Suprapubic skin (tissue), 4 donors: ENCODE measurements at regions not wholly inside any gene's neighbourhood (a gene's known extent, or its start where the extent isn't known, plus 50 kb on each side); places are given as distances from the start of the nearest gene placed in this dataset.

Experiments
- DNase-seq, 2 donors: peaks; one replicate each; pipeline ENCODE4 v3.0.0-alpha.2; 2019; ENCODE audit warnings: low spot score in 2 of 2
- H3K27ac ChIP-seq: fragments of 200-600 bp; sonication (generic); one replicate; pipeline ENCODE4 v1.5.1; 2019
- H3K27me3 ChIP-seq: fragments of 200-600 bp; sonication (generic); one replicate; pipeline ENCODE4 v1.5.1; 2019
- H3K36me3 ChIP-seq: fragments of 200-600 bp; sonication (generic); one replicate; pipeline ENCODE4 v1.5.1; 2019
- H3K4me1 ChIP-seq: fragments of 200-600 bp; sonication (generic); one replicate; pipeline ENCODE4 v1.5.1; 2019
- H3K4me3 ChIP-seq: fragments of 200-600 bp; sonication (generic); one replicate; pipeline ENCODE4 v1.5.1; 2019; ENCODE audit warnings: mild to moderate bottlenecking
- H3K9me3 ChIP-seq: fragments of 200-600 bp; sonication (generic); one replicate; pipeline ENCODE4 v1.5.1; 2019
- EP300 ChIP-seq: sonication (generic); formaldehyde crosslinking; IDR thresholded peaks from one replicate; pipeline ENCODE4 v1.6.1; 2017; ENCODE audit warnings: antibody characterized with exemption
- POLR2A ChIP-seq, 2 donors: fragments of 450-650 bp; IDR thresholded peaks; one replicate each; pipeline ENCODE4 v1.6.1; 2017; ENCODE audit warnings: antibody characterized with exemption in 2 of 2, mild to moderate bottlenecking in 2 of 2, moderate library complexity in 2 of 2
- POLR2AphosphoS5 ChIP-seq, 3 donors: sonication (generic); formaldehyde crosslinking; IDR thresholded peaks; one replicate each; pipeline ENCODE4 v1.6.1; 2017; ENCODE audit warnings: antibody characterized with exemption in 3 of 3
- WGBS: methylation state at CpG from one replicate; pipeline ENCODE4 v1.1.5; 2018; 5-methylcytosine and 5-hydroxymethylcytosine counted together
- TF ChIP-seq, protein P1 (sequence below), 2 donors: fragments of 200-600 bp in 1 of 2; fragments of 450-650 bp in 1 of 2; sonication (generic) in 1 of 2; IDR thresholded peaks; one replicate each; pipeline ENCODE4 v1.5.1; 2016 to 2019; ENCODE audit warnings: antibody characterized with exemption in 2 of 2, mild to moderate bottlenecking in 1 of 2, moderate library complexity in 1 of 2

DNA sequence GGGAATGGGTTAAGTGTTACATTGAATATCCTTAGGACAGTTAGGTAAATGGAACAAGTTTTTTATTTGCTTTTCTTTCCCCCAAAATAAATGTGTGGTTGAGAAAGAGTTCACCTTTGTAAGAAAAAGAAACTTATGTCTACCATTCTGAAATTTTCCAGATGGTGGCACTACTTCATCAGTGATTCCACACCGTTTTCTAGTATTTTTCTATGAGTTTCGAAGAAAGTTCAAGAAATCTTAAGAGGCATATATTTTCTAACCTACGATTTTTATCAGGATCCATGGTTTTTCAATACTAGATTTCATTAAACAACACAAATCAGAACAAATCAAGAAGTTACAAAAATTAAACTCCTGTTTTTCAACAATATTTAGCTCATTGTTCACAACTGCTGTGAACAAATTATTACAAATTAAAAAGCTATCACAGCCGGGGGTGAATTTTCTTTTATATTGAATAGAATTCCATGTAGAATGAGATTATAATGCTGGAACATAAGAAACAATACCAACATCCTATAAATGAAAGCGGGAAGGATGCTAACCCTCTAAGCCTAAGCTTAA is 163.1 kb upstream of the NPVF start:
- no peak overlapping the region for H3K27ac ChIP-seq
- 32% methylated on average over 5 of the region's 5 CpGs for WGBS
- peaks cover 5% of the 10 kb centered on the region for H3K4me1 ChIP-seq
- no peak overlapping the region for H3K4me3 ChIP-seq
- DNase-seq = no peak
- no peaks in the 10 kb centered on the region for H3K9me3 ChIP-seq
- H3K27me3 ChIP-seq = no peaks in the 10 kb centered on the region
- TF ChIP-seq POLR2A (IDR thresholded peaks at IDR 0.05) (no peak), EP300 (no peak), POLR2AphosphoS5 (IDR thresholded peaks at IDR 0.05) (no peak)
- TF ChIP-seq, protein P1, sequence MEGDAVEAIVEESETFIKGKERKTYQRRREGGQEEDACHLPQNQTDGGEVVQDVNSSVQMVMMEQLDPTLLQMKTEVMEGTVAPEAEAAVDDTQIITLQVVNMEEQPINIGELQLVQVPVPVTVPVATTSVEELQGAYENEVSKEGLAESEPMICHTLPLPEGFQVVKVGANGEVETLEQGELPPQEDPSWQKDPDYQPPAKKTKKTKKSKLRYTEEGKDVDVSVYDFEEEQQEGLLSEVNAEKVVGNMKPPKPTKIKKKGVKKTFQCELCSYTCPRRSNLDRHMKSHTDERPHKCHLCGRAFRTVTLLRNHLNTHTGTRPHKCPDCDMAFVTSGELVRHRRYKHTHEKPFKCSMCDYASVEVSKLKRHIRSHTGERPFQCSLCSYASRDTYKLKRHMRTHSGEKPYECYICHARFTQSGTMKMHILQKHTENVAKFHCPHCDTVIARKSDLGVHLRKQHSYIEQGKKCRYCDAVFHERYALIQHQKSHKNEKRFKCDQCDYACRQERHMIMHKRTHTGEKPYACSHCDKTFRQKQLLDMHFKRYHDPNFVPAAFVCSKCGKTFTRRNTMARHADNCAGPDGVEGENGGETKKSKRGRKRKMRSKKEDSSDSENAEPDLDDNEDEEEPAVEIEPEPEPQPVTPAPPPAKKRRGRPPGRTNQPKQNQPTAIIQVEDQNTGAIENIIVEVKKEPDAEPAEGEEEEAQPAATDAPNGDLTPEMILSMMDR (IDR thresholded peaks at IDR 0.05) = peak in 1 of 2 donors; percentile 17
- H3K36me3 ChIP-seq = no peaks in the 10 kb centered on the region

- H3K4me1 ChIP-seq = peaks cover 2% of the 10 kb centered on the region
- WGBS = 83% methylated on average over 7 of the region's 7 CpGs
- H3K4me3 ChIP-seq = no peak overlapping the region
- H3K9me3 ChIP-seq = no peaks in the 10 kb centered on the region
- H3K27ac ChIP-seq = no peak overlapping the region
- no peak for DNase-seq
- no peaks in the 10 kb centered on the region for H3K27me3 ChIP-seq
- no peaks in the 10 kb centered on the region for H3K36me3 ChIP-seq
- TF ChIP-seq EP300 (no peak), POLR2AphosphoS5 (IDR thresholded peaks at IDR 0.05) (no peak), POLR2A (IDR thresholded peaks at IDR 0.05) (no peak)
- TF ChIP-seq, protein P1 (IDR thresholded peaks at IDR 0.05) = no peak
Measured at GRCh38 chr7:25391961-25392587, 163.8 kb upstream of the NPVF start.

DNA sequence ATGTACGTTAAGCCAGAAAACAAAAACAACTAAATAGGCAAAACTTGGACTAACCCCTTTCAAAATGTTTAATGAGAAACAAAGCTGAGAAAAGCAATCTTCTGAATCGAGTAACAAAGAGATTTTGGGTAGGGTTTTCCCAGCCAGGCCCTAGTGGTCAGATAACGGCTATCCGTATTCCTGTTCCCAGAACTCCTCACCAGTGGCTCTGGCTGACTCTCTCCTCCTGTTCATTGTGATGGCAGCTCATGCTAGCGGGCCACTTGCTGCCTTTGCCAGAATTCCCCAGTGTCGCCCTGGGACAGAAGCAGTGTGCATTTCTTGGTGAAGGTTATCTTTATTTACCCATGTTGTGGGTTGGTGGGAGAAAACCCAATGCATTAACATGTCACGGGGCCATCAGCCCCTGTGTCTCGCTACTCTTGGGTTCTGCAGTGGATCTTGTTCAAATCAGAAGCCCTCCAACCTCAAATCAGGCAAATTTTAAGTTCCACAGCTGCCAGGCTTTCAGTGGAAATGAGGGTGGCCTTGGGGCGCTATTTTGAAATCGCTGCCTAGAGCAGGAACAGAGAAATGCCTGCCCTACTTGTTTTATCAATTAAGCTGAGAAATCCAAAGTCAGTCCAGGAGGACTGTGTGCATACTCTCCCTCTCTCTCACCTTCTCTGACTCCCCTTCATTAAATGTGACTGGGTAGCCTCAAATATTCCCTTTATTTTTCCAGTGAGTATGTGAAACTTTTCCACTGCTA is 164.5 kb upstream of the NPVF start:
- H3K9me3 ChIP-seq = no peaks in the 10 kb centered on the region
- H3K36me3 ChIP-seq = no peaks in the 10 kb centered on the region
- H3K27ac ChIP-seq = no peak overlapping the region
- no peak overlapping the region for H3K4me3 ChIP-seq
- TF ChIP-seq, protein P1 (IDR thresholded peaks at IDR 0.05) = no peak
- TF ChIP-seq POLR2AphosphoS5 (IDR thresholded peaks at IDR 0.05) (no peak), EP300 (no peak), POLR2A (IDR thresholded peaks at IDR 0.05) (no peak)
- H3K4me1 ChIP-seq = peaks cover 2% of the 10 kb centered on the region
- WGBS = 92% methylated on average over 10 of the region's 10 CpGs
- DNase-seq = no peak
- H3K27me3 ChIP-seq = no peaks in the 10 kb centered on the region

DNA sequence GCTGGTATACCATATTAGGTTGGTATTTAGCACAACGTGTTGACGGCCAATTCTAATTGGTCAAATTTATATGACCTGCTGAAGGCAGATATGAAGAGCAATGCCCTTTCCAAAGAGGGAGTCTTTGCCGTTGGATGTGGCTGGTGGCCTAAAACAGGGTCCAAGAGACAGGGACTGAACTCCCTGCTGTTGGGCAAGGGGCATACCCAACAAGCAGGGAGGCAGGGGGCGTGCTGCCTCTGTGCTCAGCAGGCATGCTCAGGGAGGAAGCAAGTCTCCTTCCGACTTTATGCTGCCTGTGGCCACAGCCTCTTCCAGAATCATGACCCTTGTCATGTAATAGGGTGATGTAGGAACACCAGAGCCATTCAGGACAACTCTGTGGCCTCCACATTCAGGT is 167.7 kb upstream of the NPVF start:
- H3K27ac ChIP-seq = no peak overlapping the region
- peaks cover 2% of the 10 kb centered on the region for H3K4me1 ChIP-seq
- no peak overlapping the region for H3K4me3 ChIP-seq
- no peak for DNase-seq
- no peaks in the 10 kb centered on the region for H3K9me3 ChIP-seq
- 92% methylated on average over 3 of the region's 5 CpGs for WGBS
- H3K36me3 ChIP-seq = no peaks in the 10 kb centered on the region
- TF ChIP-seq EP300 (no peak), POLR2AphosphoS5 (IDR thresholded peaks at IDR 0.05) (no peak), POLR2A (IDR thresholded peaks at IDR 0.05) (no peak)
- TF ChIP-seq, protein P1 (IDR thresholded peaks at IDR 0.05) = no peak
- no peaks in the 10 kb centered on the region for H3K27me3 ChIP-seq

DNA sequence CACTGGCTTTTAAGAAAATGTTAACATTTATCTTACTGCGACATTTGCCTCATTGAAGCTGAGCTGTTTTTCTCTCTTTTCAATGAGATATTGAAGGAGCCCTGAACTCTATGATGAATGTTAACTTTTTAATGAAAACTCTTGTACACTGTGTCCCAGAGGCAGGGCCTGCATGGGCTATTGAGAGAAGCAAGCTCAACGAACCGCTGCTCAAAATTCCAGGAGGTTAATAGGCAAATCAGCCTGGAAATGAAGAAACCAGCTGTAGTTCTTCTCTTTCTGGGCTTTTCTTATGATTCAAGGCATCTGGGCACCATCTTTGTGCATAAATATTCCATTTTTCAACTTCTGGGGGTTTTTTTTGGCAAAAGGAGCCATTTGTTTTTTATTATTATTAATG is 168.4 kb upstream of the NPVF start:
- no peak for DNase-seq
- H3K4me1 ChIP-seq = peaks cover 2% of the 10 kb centered on the region

More for the DNA sequence above, 168.4 kb upstream of the NPVF start:
- no peak overlapping the region for H3K4me3 ChIP-seq
- H3K36me3 ChIP-seq = no peaks in the 10 kb centered on the region
- H3K9me3 ChIP-seq = no peaks in the 10 kb centered on the region
- no peaks in the 10 kb centered on the region for H3K27me3 ChIP-seq
- TF ChIP-seq EP300 = no peak
- TF ChIP-seq, protein P1 (IDR thresholded peaks at IDR 0.05) = no peak
- no peak for TF ChIP-seq POLR2AphosphoS5 (IDR thresholded peaks at IDR 0.05)
- TF ChIP-seq POLR2A (IDR thresholded peaks at IDR 0.05) = no peak
- 91% methylated on average over 3 of the region's 3 CpGs for WGBS
- H3K27ac ChIP-seq = no peak overlapping the region
